ENCODE measurements at regions not wholly inside any gene's neighbourhood (a gene's known extent, or its start where the extent isn't known, plus 50 kb on each side); places are given as distances from the start of the nearest gene placed in this dataset.

DNA sequence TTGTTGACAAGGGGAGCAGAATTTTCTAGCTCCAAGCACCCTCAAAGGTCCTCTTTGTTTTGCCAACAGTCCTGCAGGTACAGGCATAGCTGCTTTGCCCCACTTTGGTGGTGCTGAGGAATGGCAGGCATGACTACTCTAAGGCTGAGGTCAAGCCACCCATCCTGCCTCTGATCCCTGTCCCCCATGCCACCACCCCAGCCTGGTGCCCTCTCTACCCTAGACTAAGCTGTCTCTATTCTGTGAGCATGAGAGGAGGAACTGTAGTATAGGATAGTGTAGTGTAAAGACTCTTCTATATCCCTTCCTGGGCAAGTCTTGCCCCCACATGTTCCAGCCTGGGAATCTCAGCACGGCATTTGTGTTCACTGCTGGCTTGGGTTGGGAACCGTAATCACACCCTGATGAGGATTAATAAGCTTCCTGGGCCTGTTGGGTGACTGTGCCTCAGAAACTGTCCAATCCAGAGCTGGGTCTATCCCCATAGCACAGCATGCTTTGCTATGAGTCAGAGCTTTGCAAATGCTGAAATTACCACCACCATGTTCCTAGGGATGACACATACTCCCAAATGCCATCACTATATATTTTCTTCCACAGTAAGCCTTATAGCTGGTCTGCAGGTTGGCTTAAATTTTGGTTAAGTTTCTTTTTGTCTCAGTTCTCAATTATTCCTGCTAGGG, 105.7 kb upstream of the PPP2R5A start:
- TF ChIP-seq CTCF (IDR thresholded peaks at IDR 0.05) (no peak), POLR2A (IDR thresholded peaks at IDR 0.05) (no peak)
